SK-N-MC (cell line): ENCODE measurements at regions not wholly inside any gene's neighbourhood (a gene's known extent, or its start where the extent isn't known, plus 50 kb on each side); places are given as distances from the start of the nearest gene placed in this dataset.

Experiments
- EZH2 ChIP-seq: fragments of 200-600 bp; sonication (generic); IDR thresholded peaks from one replicate; pipeline ENCODE4 v1.6.1; 2017; ENCODE audit warnings: antibody characterized with exemption
- FOXP2 ChIP-seq: optimal IDR thresholded peaks from 2 replicates; pipeline ENCODE3; 2011; ENCODE audit warnings: mild to moderate bottlenecking, moderate library complexity; ENCODE audit not compliant: insufficient read depth; ENCODE audit errors: extremely low read length, control extremely low read depth
- POLR2AphosphoS5 ChIP-seq: IDR thresholded peaks from 2 replicates; pipeline ENCODE4 v1.6.1; 2012; ENCODE audit warnings: mild to moderate bottlenecking, low read depth, low read length, borderline replicate concordance

DNA sequence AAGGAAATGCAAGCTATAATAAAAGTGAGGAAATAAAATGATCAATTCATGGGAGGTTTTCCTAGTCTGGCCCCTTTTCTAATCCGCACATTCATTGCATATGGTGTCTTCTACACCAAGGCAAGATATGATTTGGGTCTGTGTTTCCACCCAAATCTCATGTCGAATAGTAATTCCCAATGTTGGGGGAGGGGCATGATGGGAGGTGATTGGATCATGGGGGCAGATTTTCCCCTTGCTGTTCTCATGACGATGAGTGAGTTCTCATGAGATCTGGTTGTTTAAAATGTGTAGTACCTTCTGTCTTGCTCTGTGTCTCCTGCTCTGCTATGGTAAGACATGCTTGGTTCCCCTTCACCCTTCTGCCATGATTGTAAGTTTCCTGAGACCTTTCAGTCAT is 315.4 kb downstream of the CYRIA start:
- TF ChIP-seq POLR2AphosphoS5 (no peak), FOXP2 (no peak), EZH2 (no peak)
